GM12864 (cell line): ENCODE measurements at regions not wholly inside any gene's neighbourhood (a gene's known extent, or its start where the extent isn't known, plus 50 kb on each side); places are given as distances from the start of the nearest gene placed in this dataset.

ENCODE experiments used
- DNase-seq: peaks from one replicate; pipeline ENCODE4 v3.0.0-alpha.2; 2011; ENCODE audit warnings: low read depth
- H3K4me3 ChIP-seq: 2 replicates; pipeline ENCODE4 v1.5.1; 2011; ENCODE audit warnings: mild to moderate bottlenecking, low read depth, low read length, control low read depth
- TF ChIP-seq, protein P1 (sequence below): IDR thresholded peaks from 2 replicates; pipeline ENCODE4 v1.5.1; 2011; ENCODE audit warnings: low read depth, mild to moderate bottlenecking, moderate library complexity, low read length, control low read depth, inconsistent platforms; ENCODE audit errors: missing control alignments

DNA sequence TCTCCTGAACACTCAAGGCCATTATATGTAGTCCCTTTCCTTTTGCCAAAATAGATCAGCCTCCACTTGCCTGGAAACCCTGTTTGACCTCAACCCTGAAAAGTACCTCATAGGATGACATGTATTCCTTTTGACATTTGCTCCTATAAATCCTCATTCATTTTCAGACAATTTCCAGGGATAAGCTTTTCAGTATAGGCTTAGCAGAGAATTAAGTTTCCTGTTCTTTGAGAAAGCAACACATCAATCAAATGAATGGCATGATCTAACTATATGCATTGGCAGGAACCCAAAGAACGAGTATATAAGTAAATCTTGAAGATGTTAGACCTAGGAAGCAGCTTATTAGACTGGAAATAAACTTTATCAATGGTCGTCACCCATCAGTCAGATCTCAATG is 483.0 kb downstream of the CCDC85A start:
- TF ChIP-seq, protein P1, sequence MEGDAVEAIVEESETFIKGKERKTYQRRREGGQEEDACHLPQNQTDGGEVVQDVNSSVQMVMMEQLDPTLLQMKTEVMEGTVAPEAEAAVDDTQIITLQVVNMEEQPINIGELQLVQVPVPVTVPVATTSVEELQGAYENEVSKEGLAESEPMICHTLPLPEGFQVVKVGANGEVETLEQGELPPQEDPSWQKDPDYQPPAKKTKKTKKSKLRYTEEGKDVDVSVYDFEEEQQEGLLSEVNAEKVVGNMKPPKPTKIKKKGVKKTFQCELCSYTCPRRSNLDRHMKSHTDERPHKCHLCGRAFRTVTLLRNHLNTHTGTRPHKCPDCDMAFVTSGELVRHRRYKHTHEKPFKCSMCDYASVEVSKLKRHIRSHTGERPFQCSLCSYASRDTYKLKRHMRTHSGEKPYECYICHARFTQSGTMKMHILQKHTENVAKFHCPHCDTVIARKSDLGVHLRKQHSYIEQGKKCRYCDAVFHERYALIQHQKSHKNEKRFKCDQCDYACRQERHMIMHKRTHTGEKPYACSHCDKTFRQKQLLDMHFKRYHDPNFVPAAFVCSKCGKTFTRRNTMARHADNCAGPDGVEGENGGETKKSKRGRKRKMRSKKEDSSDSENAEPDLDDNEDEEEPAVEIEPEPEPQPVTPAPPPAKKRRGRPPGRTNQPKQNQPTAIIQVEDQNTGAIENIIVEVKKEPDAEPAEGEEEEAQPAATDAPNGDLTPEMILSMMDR, result no peak
- no peak overlapping the region for H3K4me3 ChIP-seq
- no peak for DNase-seq

DNA sequence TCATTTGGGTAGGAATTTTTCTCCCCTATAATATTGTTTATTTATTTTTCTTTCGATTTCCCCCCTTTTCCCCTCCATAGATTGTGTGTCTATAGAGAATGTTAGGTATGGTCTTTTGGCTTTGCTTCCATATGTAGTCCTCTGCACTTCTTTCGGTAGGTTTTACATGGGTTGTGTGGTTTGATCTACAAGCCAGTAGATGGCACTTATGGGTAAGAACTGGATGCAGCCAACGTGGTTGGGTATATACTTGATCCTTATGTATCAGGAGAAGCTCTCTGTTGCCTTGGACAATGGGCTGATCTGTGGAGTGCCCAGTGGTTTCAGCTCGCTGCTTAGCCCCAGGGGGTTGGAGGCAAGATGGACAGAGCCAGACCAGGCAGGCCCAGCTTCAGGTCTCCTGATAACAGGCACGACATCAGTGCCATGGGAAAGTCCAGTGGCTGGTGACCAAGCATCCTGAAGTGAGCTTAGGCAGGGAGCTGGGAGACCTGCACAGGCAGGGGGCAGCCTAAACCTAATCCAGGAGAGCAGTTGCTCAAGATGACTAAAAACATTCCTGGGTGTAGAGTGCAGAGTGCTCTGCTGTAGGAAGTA is 488.3 kb downstream of the CCDC85A start:
- no peak for DNase-seq
- TF ChIP-seq, protein P1, result no peak
- no peak overlapping the region for H3K4me3 ChIP-seq

DNA sequence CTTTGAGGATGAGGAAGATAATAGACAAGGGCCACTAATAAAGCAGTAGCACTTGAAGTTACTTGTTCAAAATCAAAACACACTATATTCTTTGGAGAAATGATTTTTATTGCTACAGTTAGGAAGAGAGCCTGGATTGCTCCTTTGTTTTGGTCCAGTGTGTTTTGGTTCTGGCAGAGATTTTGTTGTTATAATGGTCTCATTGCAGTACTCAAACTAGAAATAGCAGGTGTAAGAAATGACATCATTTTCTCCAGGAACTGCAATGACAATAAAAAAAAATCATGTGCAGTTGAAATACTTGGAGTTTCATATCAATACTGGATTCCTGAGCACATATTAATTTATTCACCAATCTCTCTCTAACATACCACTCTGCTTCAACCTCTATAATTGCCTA is 490.3 kb downstream of the CCDC85A start:
- no peak for DNase-seq
- H3K4me3 ChIP-seq, result no peak overlapping the region
- TF ChIP-seq, protein P1, result no peak

DNA sequence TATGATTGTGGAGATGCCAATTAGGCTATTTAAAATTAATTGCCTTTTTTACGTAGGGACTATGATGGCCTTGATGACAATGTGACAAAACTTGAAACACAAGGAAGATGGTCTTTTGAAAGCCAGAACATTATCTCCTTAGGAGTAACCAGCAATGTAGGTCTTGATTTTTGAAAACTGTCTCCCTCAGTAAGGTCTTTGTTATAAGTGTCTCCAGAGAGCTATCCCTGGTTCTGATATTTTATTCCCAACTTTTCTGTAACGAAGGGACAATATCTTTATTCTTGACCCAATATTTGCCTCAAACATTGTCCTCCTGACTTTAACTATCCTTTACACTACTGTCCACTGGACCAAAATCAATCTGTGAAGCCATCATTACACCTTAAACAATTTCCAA is 493.2 kb downstream of the CCDC85A start:
- H3K4me3 ChIP-seq, result no peak overlapping the region
- TF ChIP-seq, protein P1, result no peak
- no peak for DNase-seq

DNA sequence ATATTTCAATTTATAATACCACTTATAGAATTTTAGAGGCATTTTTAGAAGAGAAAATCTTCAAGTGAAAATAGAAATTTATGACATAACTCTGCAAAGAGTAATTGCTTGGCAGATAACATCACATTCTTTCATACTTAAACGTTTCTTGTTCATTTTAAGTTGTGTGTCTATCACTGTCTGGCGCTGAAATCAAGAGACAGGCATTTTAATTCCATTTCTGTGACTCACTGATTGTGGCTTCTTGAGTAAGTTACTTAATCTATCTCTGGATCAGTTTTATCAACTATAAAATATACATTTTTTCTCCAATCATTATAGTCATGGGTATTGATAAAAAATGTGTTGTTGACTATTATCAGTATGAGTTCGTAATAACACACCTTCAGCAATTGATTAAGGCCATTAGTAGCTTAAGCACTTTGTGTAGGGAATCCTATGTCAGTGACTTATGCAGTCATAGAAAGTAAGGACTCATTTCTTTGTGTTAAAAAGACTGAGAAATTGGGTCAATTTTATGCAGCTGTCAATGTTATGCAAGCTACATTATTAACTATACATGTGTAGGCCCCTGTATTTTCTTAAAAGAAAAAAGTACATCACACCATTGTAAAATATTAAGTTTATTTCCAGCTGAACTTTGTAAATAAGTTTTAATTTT is 497.3 kb downstream of the CCDC85A start:
- TF ChIP-seq, protein P1, result no peak
- no peak overlapping the region for H3K4me3 ChIP-seq
- DNase-seq, result no peak

DNA sequence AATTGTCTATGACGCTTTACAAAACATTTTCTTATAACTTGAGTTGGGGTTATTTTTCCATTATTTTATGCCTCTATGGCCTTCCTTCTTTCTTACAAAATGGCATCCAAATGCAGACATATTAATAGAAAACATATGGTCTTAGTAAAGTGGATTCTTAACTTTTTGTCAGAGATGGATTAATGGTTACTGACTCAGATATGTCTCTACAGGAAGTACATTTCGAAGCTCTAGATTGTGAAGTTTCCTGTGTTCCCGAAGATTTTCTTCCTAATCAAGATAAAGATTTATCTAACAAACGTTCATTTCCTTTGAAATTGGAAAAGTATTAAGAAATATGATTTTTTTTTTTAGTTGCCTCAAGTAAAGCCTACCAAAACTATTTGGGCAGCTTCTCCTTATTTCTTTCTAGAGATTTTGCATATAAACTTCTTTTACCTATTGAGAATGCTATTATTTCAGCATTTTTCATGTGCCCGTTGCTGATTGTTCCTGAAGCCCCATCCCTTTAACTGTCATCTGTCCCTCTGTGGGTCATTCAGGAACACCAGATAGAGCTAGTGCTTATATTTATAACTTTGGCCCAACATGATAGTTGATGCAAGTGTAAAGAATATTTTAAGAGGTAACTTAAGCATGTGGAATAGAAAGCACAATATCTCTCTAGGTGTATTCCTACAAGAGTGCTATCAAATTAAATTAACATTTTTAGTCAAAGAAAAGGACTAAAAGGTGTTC is 498.0 kb downstream of the CCDC85A start:
- H3K4me3 ChIP-seq, result no peak overlapping the region
- TF ChIP-seq, protein P1, result no peak
- DNase-seq, result no peak
